ENCODE measurements at regions not wholly inside any gene's neighbourhood (a gene's known extent, or its start where the extent isn't known, plus 50 kb on each side); places are given as distances from the start of the nearest gene placed in this dataset.

DNA sequence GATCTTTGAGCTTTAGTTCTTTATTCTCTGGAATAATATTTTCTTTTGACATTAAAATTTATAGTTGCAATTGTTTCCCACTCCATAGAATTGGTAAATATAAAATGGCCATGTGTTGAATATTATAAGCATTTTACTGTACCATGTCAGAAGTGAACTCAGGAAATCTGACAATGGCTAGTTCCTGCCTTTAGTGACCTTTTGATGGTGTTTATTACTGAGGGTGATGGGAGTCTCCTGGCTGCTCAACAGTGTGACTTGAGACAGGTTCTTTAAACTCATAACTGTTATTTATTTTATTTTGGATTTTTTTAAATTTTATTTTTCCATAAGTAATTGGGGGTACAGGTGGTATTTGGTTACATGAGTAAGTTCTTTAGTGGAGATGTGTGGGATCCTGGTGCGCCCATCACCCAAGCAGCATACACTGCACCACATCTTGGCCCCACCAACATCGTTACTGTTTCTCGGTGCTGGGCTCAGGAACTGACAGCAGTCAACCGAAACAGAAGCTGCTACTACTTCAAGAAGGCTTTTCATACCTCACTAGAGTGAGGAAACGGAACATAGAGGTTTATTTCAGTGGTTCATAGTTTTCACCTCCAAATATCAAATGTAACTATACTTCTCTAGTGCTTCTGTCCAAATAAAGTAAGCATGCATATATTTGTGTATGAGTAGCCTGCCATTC lies 90.4 kb downstream of the PLEKHG1 start:
- DNase-seq, result no peak
- Histone ChIP-seq H3K27me3 (replicated peaks) (no peaks in the 10 kb centered on the region), H3K4me3 (ENCODE audit: low read depth, low read length) (no peak overlapping the region), H3K36me3 (replicated peaks) (no peaks in the 10 kb centered on the region), H3K27ac (no peak overlapping the region)
- TF ChIP-seq, protein P1, sequence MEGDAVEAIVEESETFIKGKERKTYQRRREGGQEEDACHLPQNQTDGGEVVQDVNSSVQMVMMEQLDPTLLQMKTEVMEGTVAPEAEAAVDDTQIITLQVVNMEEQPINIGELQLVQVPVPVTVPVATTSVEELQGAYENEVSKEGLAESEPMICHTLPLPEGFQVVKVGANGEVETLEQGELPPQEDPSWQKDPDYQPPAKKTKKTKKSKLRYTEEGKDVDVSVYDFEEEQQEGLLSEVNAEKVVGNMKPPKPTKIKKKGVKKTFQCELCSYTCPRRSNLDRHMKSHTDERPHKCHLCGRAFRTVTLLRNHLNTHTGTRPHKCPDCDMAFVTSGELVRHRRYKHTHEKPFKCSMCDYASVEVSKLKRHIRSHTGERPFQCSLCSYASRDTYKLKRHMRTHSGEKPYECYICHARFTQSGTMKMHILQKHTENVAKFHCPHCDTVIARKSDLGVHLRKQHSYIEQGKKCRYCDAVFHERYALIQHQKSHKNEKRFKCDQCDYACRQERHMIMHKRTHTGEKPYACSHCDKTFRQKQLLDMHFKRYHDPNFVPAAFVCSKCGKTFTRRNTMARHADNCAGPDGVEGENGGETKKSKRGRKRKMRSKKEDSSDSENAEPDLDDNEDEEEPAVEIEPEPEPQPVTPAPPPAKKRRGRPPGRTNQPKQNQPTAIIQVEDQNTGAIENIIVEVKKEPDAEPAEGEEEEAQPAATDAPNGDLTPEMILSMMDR (IDR thresholded peaks at IDR 0.05; ENCODE audit: low read depth, low read length, missing control alignments), result no peak
- in situ Hi-C loops (cut with HindIII; ENCODE audit: low pct_ligation_motif_present, low sequenced_read_pairs), result no loop called here

DNA sequence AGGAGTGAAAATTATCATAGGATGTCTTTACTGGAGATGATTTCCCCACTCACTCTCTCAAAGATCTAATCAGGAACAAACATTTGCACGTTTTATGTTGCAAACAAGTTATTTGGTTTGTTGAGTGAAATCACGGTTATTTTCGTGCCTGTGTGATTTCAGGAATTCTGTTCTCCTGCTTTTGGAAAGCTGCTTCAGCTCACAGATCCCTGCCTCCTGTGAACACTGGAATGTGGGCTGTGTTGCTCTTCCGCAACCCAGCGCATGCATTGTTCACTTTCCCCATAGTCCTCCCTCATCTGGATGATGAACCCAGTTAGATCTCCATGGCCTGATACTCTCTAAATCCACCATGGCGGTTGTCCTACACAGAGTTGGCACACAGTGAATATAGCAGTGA lies 91.0 kb downstream of the PLEKHG1 start:
- TF ChIP-seq, protein P1 (IDR thresholded peaks at IDR 0.05; ENCODE audit: low read depth, low read length, missing control alignments), result no peak
- Histone ChIP-seq H3K36me3 (replicated peaks) (no peaks in the 10 kb centered on the region), H3K27ac (no peak overlapping the region), H3K4me3 (ENCODE audit: low read depth, low read length) (no peak overlapping the region), H3K27me3 (replicated peaks) (no peaks in the 10 kb centered on the region)
- no peak for DNase-seq
- in situ Hi-C loops (cut with HindIII; ENCODE audit: low pct_ligation_motif_present, low sequenced_read_pairs), result no loop called here

DNA sequence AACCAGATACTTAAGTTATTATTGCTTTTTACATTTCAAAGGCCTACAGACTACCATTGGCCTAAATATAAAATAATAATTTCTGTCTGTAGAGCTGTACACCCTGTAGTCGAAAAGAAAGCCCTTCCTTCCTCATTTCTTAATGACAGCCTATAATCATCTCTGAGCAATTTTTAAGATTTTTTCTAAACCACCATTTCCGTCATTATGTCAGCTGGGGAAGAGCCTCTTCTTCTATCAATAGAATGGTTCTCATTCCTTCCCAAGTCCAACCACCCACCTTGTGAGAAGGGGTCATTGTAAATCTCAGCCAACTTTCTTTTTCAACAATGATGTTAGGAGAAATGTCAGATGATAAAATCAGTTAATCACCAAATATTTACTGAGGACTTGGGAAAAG lies 91.8 kb downstream of the PLEKHG1 start:
- Histone ChIP-seq H3K27me3 (replicated peaks) (no peaks in the 10 kb centered on the region), H3K4me3 (ENCODE audit: low read depth, low read length) (no peak overlapping the region), H3K36me3 (replicated peaks) (no peaks in the 10 kb centered on the region), H3K27ac (no peak overlapping the region)
- TF ChIP-seq, protein P1 (IDR thresholded peaks at IDR 0.05; ENCODE audit: low read depth, low read length, missing control alignments), result no peak
- no peak for DNase-seq
- in situ Hi-C loops (cut with HindIII; ENCODE audit: low pct_ligation_motif_present, low sequenced_read_pairs), result no loop called here

DNA sequence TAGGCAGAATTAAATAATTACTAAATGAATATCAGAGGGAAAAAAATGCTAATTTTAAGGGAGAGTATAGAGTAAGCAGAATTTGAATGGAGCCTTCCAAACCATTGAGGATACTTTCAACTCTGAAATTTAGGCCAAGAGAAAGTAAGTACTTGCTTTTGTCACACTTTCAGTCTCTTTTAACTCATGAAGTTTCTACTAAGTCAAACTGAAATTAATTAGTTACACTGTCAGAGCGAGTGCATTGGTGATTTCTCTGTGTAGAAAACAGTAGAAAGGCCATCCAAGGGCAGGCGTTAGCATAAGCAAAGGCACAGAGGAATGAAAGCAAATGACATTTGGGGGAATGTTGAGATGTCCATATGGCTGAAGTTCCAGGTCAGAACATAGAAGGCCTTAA lies 92.9 kb downstream of the PLEKHG1 start:
- TF ChIP-seq, protein P1 (IDR thresholded peaks at IDR 0.05; ENCODE audit: low read depth, low read length, missing control alignments), result no peak
- DNase-seq, result no peak
- Histone ChIP-seq H3K27me3 (replicated peaks) (no peaks in the 10 kb centered on the region), H3K27ac (no peak overlapping the region), H3K4me3 (ENCODE audit: low read depth, low read length) (no peak overlapping the region), H3K36me3 (replicated peaks) (no peaks in the 10 kb centered on the region)
- in situ Hi-C loops (cut with HindIII; ENCODE audit: low pct_ligation_motif_present, low sequenced_read_pairs), result no loop called here

DNA sequence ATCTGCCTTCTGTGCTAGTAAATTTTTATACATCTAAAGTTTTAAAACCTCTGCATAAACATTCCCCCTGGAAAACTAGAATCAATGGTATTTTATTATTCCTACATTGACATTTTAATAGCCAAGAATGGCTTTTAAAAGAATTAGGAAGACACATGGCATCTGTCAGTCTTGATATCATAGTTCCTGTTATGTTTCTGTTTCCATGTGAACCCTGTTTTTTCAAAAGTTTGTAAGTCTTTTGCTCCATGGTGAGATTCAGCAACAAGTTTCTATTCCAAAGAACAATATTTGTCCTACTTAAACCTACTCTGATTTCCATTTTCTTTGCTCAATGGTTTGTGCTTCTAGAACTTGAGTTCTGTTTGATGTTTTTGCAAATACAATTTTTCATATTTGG lies 95.2 kb downstream of the PLEKHG1 start:
- Histone ChIP-seq H3K36me3 (replicated peaks) (no peaks in the 10 kb centered on the region), H3K27me3 (replicated peaks) (no peaks in the 10 kb centered on the region), H3K4me3 (ENCODE audit: low read depth, low read length) (no peak overlapping the region), H3K27ac (no peak overlapping the region)
- no peak for DNase-seq
- in situ Hi-C loops (cut with HindIII; ENCODE audit: low pct_ligation_motif_present, low sequenced_read_pairs), result no loop called here
- TF ChIP-seq, protein P1 (IDR thresholded peaks at IDR 0.05; ENCODE audit: low read depth, low read length, missing control alignments), result no peak

DNA sequence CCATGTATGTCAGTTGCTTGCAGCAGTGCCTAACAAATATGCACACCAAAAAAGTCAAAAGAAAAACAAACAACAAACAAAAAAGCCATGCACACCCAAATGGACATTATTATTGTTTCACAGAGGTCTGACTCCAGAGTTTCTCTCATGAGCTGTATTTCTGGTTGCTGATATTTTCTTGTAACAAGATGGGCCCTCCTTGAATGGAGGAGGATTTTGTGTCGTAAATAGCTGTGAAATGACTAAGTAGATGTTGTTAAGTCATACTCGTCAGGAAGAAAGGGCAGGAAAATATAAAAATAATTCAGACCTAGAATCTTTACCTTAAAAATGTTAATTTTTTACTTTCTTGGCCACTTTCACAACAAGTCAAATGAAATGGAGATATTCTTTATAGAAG lies 96.0 kb downstream of the PLEKHG1 start:
- DNase-seq, result no peak
- Histone ChIP-seq H3K27ac (no peak overlapping the region), H3K36me3 (replicated peaks) (no peaks in the 10 kb centered on the region), H3K4me3 (ENCODE audit: low read depth, low read length) (no peak overlapping the region), H3K27me3 (replicated peaks) (no peaks in the 10 kb centered on the region)
- TF ChIP-seq, protein P1 (IDR thresholded peaks at IDR 0.05; ENCODE audit: low read depth, low read length, missing control alignments), result no peak
- in situ Hi-C loops (cut with HindIII; ENCODE audit: low pct_ligation_motif_present, low sequenced_read_pairs), result no loop called here
